Calu3 (cell line): ENCODE measurements at regions not wholly inside any gene's neighbourhood (a gene's known extent, or its start where the extent isn't known, plus 50 kb on each side); places are given as distances from the start of the nearest gene placed in this dataset.
"Not testable (repeated sequence)": the region's sequence is repeated elsewhere in the genome, so short reads cannot be mapped to it uniquely, and the experiment has no call there.

Experiments used
- BruUV-seq: library from RNA; stranded (reverse); fragments of 400-500 nt; replicated peaks from 2 replicates; lab custom pipeline; 2021; lab: Mats Ljungman, UMichigan
- CTCF ChIA-PET: fragments of 300-600 bp; sonication (Branson Sonifier 250); formaldehyde crosslinking; loops from one replicate; lab custom pipeline; 2022; ENCODE audit warnings: antibody characterized with exemption; lab: Charles Lee
- DNase-seq: peaks from one replicate; pipeline ENCODE4 v3.0.0; 2022
- H3K27ac Mint-ChIP-seq: one replicate; pipeline ENCODE4 v1.8.0; 2022; ENCODE audit warnings: mixed read lengths; ENCODE audit not compliant: unreplicated experiment
- H3K27me3 Mint-ChIP-seq: one replicate; pipeline ENCODE4 v1.8.0; 2022; ENCODE audit warnings: mixed read lengths; ENCODE audit not compliant: unreplicated experiment
- H3K36me3 Mint-ChIP-seq: one replicate; pipeline ENCODE4 v1.8.0; 2022; ENCODE audit warnings: mild to moderate bottlenecking, moderate library complexity, mixed read lengths; ENCODE audit not compliant: insufficient read depth, unreplicated experiment
- H3K4me1 Mint-ChIP-seq: one replicate; pipeline ENCODE4 v1.8.0; 2022; ENCODE audit warnings: mild to moderate bottlenecking, low read depth, mixed read lengths; ENCODE audit not compliant: unreplicated experiment
- H3K4me3 Mint-ChIP-seq: one replicate; pipeline ENCODE4 v1.8.0; 2022; ENCODE audit warnings: mild to moderate bottlenecking, low read depth, moderate library complexity, mixed read lengths; ENCODE audit not compliant: unreplicated experiment
- H3K9me3 Mint-ChIP-seq: one replicate; pipeline ENCODE4 v1.8.0; 2022; ENCODE audit warnings: low read depth, mixed read lengths; ENCODE audit not compliant: unreplicated experiment
- CTCF ChIP-seq: fragments of 200-600 bp; IDR thresholded peaks from one replicate; pipeline ENCODE4 v1.8.0; 2022; ENCODE audit warnings: antibody characterized with exemption; ENCODE audit not compliant: unreplicated experiment
- intact Hi-C: fragments of 100-400 bp; cut with micrococcal nuclease; formaldehyde crosslinking; loops from one replicate; pipeline ENCODE4 v1.10.0; 2022; ENCODE audit not compliant: unreplicated experiment

- Mint-ChIP-seq H3K36me3 (no peaks in the 10 kb centered on the region), H3K4me3 (no peak overlapping the region), H3K9me3 (peaks cover 16% of the 10 kb centered on the region), H3K4me1 (no peaks in the 10 kb centered on the region), H3K27me3 (no peaks in the 10 kb centered on the region), H3K27ac (no peak overlapping the region)
- no peak for DNase-seq
- TF ChIP-seq CTCF: no peak
- CTCF ChIA-PET: no interaction called here
- no TSS peak for BruUV-seq
- intact Hi-C loops: no loop called here
These were observed 460.8 kb upstream of the TOM1L1 start for GRCh38 chr17:54439816-54440215.

GRCh38 chr17:54451051-54451450 is 449.6 kb upstream of the TOM1L1 start:
- BruUV-seq: no TSS peak
- H3K27ac Mint-ChIP-seq: no peak overlapping the region
- H3K4me1 Mint-ChIP-seq: no peaks in the 10 kb centered on the region
- intact Hi-C loops: no loop called here
- no peak overlapping the region for H3K4me3 Mint-ChIP-seq
- DNase-seq: no peak
- H3K9me3 Mint-ChIP-seq: peaks cover 7% of the 10 kb centered on the region
- CTCF ChIA-PET: no interaction called here
- H3K27me3 Mint-ChIP-seq: no peaks in the 10 kb centered on the region
- TF ChIP-seq CTCF: no peak
- H3K36me3 Mint-ChIP-seq: no peaks in the 10 kb centered on the region

GRCh38 chr17:54452666-54453348 is 447.8 kb upstream of the TOM1L1 start:
- intact Hi-C loops: no loop called here
- H3K36me3 Mint-ChIP-seq: no peaks in the 10 kb centered on the region
- DNase-seq: no peak
- H3K4me1 Mint-ChIP-seq: no peaks in the 10 kb centered on the region
- peaks cover 10% of the 10 kb centered on the region for H3K9me3 Mint-ChIP-seq
- H3K27ac Mint-ChIP-seq: no peak overlapping the region
- no peak overlapping the region for H3K4me3 Mint-ChIP-seq
- no TSS peak for BruUV-seq
- H3K27me3 Mint-ChIP-seq: no peaks in the 10 kb centered on the region
- CTCF ChIA-PET: no interaction called here
- no peak for TF ChIP-seq CTCF

GRCh38 chr17:54455251-54455868 is 445.3 kb upstream of the TOM1L1 start:
- TF ChIP-seq CTCF: no peak
- Mint-ChIP-seq H3K4me3 (no peak overlapping the region), H3K36me3 (no peaks in the 10 kb centered on the region), H3K27me3 (no peaks in the 10 kb centered on the region), H3K27ac (no peak overlapping the region), H3K4me1 (no peaks in the 10 kb centered on the region), H3K9me3 (peaks cover 14% of the 10 kb centered on the region)
- DNase-seq: no peak
- BruUV-seq: no TSS peak
- intact Hi-C loops: no loop called here
- CTCF ChIA-PET: no interaction called here

- BruUV-seq, H3K4me3 Mint-ChIP-seq, H3K27me3 Mint-ChIP-seq, CTCF ChIA-PET, H3K27ac Mint-ChIP-seq, DNase-seq, H3K4me1 Mint-ChIP-seq, intact Hi-C loops, H3K36me3 Mint-ChIP-seq: not testable (repeated sequence)
- peaks cover 11% of the 10 kb centered on the region for H3K9me3 Mint-ChIP-seq
These were observed 435.2 kb upstream of the TOM1L1 start for GRCh38 chr17:54465443-54465842.
